ENCODE measurements at regions not wholly inside any gene's neighbourhood (a gene's known extent, or its start where the extent isn't known, plus 50 kb on each side); places are given as distances from the start of the nearest gene placed in this dataset.

- TF ChIP-seq YY1 (IDR thresholded peaks at IDR 0.05; ENCODE audit: low read depth) = no peak
- TF ChIP-seq POLR2AphosphoS5 (IDR thresholded peaks at IDR 0.05; ENCODE audit: low read depth, low read length) = no peak
- TF ChIP-seq CTCF (IDR thresholded peaks at IDR 0.05) = no peak
- TF ChIP-seq EZH2phosphoT487 (IDR thresholded peaks at IDR 0.05; ENCODE audit: borderline replicate concordance, low read depth) = no peak
- TF ChIP-seq RAD21 (IDR thresholded peaks at IDR 0.05; ENCODE audit: low read length) = no peak
- no peak for TF ChIP-seq SIN3A (IDR thresholded peaks at IDR 0.05; ENCODE audit: borderline replicate concordance, low read depth, low read length)
- TF ChIP-seq FOXJ3 (CRISPR knock-in tag; IDR thresholded peaks at IDR 0.05) = no peak
- TF ChIP-seq EP300 (IDR thresholded peaks at IDR 0.05; ENCODE audit: borderline replicate concordance in 1 of 2, low read depth in 1 of 2, low read length in 1 of 2) = no peak
- no peak for TF ChIP-seq SMC3 (IDR thresholded peaks at IDR 0.05; ENCODE audit: low read depth, low read length)
- TF ChIP-seq RFX5 (IDR thresholded peaks at IDR 0.05; ENCODE audit: low read length) = no peak
Measured at GRCh38 chr12:28033538-28033915, 61.0 kb upstream of the PTHLH start.
